Upper lobe of right lung (tissue), 1 donor: ENCODE measurements at regions not wholly inside any gene's neighbourhood (a gene's known extent, or its start where the extent isn't known, plus 50 kb on each side); places are given as distances from the start of the nearest gene placed in this dataset.
"Not testable (repeated sequence)": the region's sequence is repeated elsewhere in the genome, so short reads cannot be mapped to it uniquely, and the experiment has no call there.

ENCODE experiments used
- ATAC-seq: fragments of 200-7000 bp; cut with Tn5 transposase; one replicate; pipeline ENCODE4 v1.9.1; 2020; ENCODE audit warnings: mild to moderate bottlenecking, moderate library complexity
- DNase-seq: peaks from one replicate; pipeline ENCODE4 v3.0.0-alpha.2; 2020
- H3K27ac ChIP-seq: fragments of 200-600 bp; one replicate; pipeline ENCODE4 v1.8.0; 2022
- H3K27me3 ChIP-seq: fragments of 200-600 bp; one replicate; pipeline ENCODE4 v1.8.0; 2022; ENCODE audit warnings: mild to moderate bottlenecking
- H3K36me3 ChIP-seq: fragments of 200-600 bp; one replicate; pipeline ENCODE4 v1.8.0; 2022
- H3K4me1 ChIP-seq: fragments of 200-600 bp; one replicate; pipeline ENCODE4 v1.8.0; 2022
- H3K4me3 ChIP-seq: fragments of 200-600 bp; one replicate; pipeline ENCODE4 v1.8.0; 2022; ENCODE audit warnings: mild to moderate bottlenecking
- H3K9me3 ChIP-seq: fragments of 200-600 bp; one replicate; pipeline ENCODE4 v1.8.0; 2022
- intact Hi-C: fragments of 100-400 bp; cut with DNase I; formaldehyde crosslinking; loops from one replicate; pipeline ENCODE4 v1.11.0; 2022
- TF ChIP-seq, protein P1 (sequence below): fragments of 200-600 bp; IDR thresholded peaks from one replicate; pipeline ENCODE4 v1.8.0; 2022; ENCODE audit warnings: antibody characterized with exemption
- donor health status: DM: no; HTN: yes; CAD: no; lungs with severe emphysema.

GRCh38 chr3:72165317-72165716, 380.4 kb upstream of the PROK2 start:
- H3K36me3 ChIP-seq, result no peaks in the 10 kb centered on the region
- no peaks in the 10 kb centered on the region for H3K4me1 ChIP-seq
- H3K4me3 ChIP-seq, result no peak overlapping the region
- no peaks in the 10 kb centered on the region for H3K9me3 ChIP-seq
- ATAC-seq, result no peak
- intact Hi-C loops, result no loop called here
- TF ChIP-seq, protein P1, sequence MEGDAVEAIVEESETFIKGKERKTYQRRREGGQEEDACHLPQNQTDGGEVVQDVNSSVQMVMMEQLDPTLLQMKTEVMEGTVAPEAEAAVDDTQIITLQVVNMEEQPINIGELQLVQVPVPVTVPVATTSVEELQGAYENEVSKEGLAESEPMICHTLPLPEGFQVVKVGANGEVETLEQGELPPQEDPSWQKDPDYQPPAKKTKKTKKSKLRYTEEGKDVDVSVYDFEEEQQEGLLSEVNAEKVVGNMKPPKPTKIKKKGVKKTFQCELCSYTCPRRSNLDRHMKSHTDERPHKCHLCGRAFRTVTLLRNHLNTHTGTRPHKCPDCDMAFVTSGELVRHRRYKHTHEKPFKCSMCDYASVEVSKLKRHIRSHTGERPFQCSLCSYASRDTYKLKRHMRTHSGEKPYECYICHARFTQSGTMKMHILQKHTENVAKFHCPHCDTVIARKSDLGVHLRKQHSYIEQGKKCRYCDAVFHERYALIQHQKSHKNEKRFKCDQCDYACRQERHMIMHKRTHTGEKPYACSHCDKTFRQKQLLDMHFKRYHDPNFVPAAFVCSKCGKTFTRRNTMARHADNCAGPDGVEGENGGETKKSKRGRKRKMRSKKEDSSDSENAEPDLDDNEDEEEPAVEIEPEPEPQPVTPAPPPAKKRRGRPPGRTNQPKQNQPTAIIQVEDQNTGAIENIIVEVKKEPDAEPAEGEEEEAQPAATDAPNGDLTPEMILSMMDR, result no peak
- H3K27me3 ChIP-seq, result no peaks in the 10 kb centered on the region
- no peak overlapping the region for H3K27ac ChIP-seq
- DNase-seq, result no peak

GRCh38 chr3:72164635-72164978, 379.7 kb upstream of the PROK2 start:
- DNase-seq (no peak), ATAC-seq (no peak)
- H3K9me3 ChIP-seq, result no peaks in the 10 kb centered on the region
- H3K4me1 ChIP-seq, result no peaks in the 10 kb centered on the region
- no peak overlapping the region for H3K27ac ChIP-seq
- no peak overlapping the region for H3K4me3 ChIP-seq
- no peaks in the 10 kb centered on the region for H3K27me3 ChIP-seq
- no peaks in the 10 kb centered on the region for H3K36me3 ChIP-seq
- intact Hi-C loops, result no loop called here
- TF ChIP-seq, protein P1, result no peak

DNA sequence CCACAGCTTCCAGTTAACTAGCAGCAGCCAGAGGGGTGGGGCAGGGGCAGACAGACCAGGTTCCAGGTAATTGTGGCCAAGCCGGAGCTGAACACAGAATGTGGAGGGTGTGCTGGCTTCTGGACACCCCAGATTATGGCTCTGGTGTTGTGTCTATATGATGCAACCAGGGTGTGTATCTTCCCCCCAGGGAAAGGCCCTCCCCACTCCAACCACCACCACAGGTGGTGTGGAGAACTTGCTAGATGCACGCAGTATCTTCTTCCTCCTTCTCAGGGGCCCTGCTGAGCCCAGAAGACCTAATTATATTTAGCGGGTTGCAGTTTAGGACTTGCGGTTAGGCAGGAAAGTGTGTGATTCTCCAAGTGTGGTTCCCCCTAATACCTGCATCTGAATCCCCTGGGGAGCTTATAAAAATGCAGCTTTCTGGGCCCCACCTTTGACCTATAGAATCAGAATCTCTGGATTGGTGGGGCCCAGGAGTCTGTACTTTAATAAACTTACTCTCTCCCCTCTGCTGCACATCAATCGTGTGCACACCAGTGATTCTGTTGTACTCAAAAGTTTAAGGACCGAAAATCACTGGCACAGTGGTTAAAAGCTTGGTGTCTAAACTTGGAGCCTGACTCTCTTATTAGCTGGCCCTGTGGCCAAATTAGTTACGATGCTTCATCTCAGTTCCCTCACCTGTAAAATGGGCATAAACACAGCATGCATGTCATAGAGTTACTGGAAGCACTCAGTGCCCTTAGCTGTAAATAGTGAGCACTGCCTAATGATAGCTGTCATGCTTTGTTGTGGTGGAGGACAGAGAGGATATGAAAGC, 379.1 kb upstream of the PROK2 start:
- no peaks in the 10 kb centered on the region for H3K36me3 ChIP-seq
- ATAC-seq (no peak), DNase-seq (no peak)
- no peak overlapping the region for H3K27ac ChIP-seq
- H3K27me3 ChIP-seq, result no peaks in the 10 kb centered on the region
- no peaks in the 10 kb centered on the region for H3K4me1 ChIP-seq
- H3K4me3 ChIP-seq, result no peak overlapping the region
- intact Hi-C loops, result no loop called here
- H3K9me3 ChIP-seq, result no peaks in the 10 kb centered on the region
- TF ChIP-seq, protein P1, result no peak

DNA sequence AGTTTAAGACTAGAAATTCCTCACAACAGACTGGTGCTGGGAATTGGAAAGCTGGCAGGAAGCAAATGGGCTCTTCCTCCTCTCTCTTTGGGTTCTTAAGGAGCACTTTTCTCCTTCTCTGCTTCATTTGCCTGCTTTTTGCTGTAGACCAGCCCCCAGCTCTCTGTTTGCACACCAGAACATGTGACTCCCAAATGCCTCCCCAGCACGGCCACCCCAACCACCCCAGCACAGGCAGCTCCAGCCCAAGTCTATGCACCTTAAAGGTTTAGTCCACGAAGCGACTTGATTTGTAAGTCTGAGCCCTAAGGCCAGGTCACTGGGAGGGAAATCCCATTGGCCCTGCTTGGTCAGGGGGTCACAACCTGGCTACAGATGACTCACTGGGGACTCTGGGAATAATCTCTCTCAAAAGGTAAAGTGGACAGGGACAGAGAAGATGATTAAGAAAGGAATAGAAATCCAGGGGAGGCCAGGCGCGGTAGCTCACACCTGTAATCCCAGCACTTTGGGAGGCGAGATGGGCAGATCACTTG, 377.8 kb upstream of the PROK2 start:
- H3K27ac ChIP-seq, result no peak overlapping the region
- no peak overlapping the region for H3K4me3 ChIP-seq
- DNase-seq, result no peak
- H3K36me3 ChIP-seq, result no peaks in the 10 kb centered on the region
- no peaks in the 10 kb centered on the region for H3K27me3 ChIP-seq
- no peak for ATAC-seq
- intact Hi-C loops, result no loop called here
- no peaks in the 10 kb centered on the region for H3K4me1 ChIP-seq
- TF ChIP-seq, protein P1, result no peak
- no peaks in the 10 kb centered on the region for H3K9me3 ChIP-seq

- Histone ChIP-seq H3K4me1 (no peaks in the 10 kb centered on the region), H3K27me3 (no peaks in the 10 kb centered on the region), H3K4me3 (no peak overlapping the region), H3K9me3 (no peaks in the 10 kb centered on the region), H3K36me3 (no peaks in the 10 kb centered on the region), H3K27ac (no peak overlapping the region)
- intact Hi-C loops, result no loop called here
- TF ChIP-seq, protein P1, result no peak
- DNase-seq, result no peak
- peak; percentile 19 for ATAC-seq
Observed at GRCh38 chr3:72161881-72162595, 377.1 kb upstream of the PROK2 start.

DNA sequence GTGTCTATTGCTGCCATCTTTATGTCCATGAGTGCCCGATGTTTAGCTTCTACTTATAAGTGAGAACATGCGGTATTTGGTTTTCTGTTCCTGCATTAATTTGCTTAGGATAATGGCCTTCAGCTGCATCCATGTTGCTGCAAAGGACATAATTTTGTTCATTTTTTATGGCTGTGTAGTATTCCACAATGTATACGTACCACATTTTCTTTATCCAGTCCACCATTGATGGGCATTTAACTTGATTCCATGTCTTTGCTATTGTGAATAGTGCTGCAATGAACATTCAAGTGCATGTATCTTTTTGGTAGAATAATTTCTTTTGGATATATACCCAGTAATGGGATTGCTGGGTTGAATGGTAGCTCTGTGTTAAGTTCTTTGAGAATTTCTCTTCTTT, 376.3 kb upstream of the PROK2 start:
- H3K9me3 ChIP-seq, H3K4me3 ChIP-seq, ATAC-seq, H3K27me3 ChIP-seq, H3K36me3 ChIP-seq, H3K27ac ChIP-seq, intact Hi-C loops, H3K4me1 ChIP-seq, DNase-seq: not testable (repeated sequence)
